ENCODE measurements at regions not wholly inside any gene's neighbourhood (a gene's known extent, or its start where the extent isn't known, plus 50 kb on each side); places are given as distances from the start of the nearest gene placed in this dataset.

- no peak for TF ChIP-seq CTCF (conservative IDR thresholded peaks at IDR 0.05; ENCODE audit: low read depth, low read length)
- H3K4me3 ChIP-seq (ENCODE audit: low read depth, low read length): no peak overlapping the region
- DNase-seq (ENCODE audit: low read depth): no peak
These were observed 204.9 kb downstream of the ASB1 start for GRCh38 chr2:238631491-238632180.

GRCh38 chr2:238632181-238633060 is 205.7 kb downstream of the ASB1 start:
- TF ChIP-seq CTCF (conservative IDR thresholded peaks at IDR 0.05; ENCODE audit: low read depth, low read length): no peak
- no peak overlapping the region for H3K4me3 ChIP-seq (ENCODE audit: low read depth, low read length)
- no peak for DNase-seq (ENCODE audit: low read depth)

- DNase-seq (ENCODE audit: low read depth): no peak
- TF ChIP-seq CTCF (conservative IDR thresholded peaks at IDR 0.05; ENCODE audit: low read depth, low read length): no peak
- H3K4me3 ChIP-seq (ENCODE audit: low read depth, low read length): no peak overlapping the region
These were observed 206.9 kb downstream of the ASB1 start for GRCh38 chr2:238633426-238634328.

DNA sequence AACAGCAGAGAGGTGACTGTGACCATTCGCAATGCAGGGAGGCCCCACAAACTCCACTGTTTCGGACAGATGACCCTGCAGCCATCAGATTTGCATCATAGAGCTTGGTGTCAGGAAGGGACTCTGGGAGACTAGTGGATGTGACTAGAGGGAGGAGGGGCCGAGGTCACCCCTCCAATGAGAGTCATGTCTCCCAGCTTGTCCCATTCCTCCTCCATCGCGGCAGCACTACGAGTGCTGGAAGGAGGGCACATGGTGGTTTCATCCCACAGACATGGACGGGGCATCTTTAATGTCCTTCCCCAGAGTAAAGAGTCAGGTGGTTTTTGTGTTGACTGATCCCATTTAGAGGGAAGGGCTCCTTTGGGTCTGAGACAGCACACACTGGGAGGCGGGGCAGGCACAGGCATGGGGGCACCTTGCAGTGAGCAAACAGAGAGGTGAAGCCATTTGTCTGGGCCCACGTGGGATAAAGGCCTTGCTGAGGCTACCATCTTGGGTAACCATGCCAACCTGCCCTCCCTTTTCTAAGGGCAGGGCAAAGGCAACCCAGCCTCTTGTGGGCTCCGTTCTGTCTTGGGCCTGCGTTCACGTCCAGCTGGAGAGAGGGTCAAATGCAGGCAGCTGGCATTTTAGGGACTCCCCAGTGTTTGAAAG is 208.1 kb downstream of the ASB1 start:
- TF ChIP-seq CTCF (conservative IDR thresholded peaks at IDR 0.05; ENCODE audit: low read depth, low read length): no peak
- H3K4me3 ChIP-seq (ENCODE audit: low read depth, low read length): no peak overlapping the region
- no peak for DNase-seq (ENCODE audit: low read depth)

DNA sequence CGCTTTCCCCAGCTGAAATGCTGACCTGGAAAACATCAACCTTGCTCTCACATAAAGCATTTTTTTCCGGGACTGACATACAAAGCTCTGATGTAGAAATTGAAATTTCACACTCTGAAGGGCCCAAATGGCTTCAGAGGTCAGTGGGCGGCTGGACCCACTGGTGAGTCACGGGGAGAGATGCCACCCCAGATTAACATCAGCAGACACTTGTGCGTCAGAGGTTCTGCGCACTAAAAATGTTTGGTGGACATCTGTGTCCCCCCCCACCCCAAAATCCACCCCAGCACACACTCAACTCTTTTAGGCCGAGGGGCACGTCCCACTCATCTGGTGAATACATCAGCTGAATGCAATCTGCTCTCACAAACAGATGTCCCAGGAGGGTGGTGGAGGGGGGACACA is 208.9 kb downstream of the ASB1 start:
- TF ChIP-seq CTCF (conservative IDR thresholded peaks at IDR 0.05; ENCODE audit: low read depth, low read length): no peak
- DNase-seq (ENCODE audit: low read depth): no peak

DNA sequence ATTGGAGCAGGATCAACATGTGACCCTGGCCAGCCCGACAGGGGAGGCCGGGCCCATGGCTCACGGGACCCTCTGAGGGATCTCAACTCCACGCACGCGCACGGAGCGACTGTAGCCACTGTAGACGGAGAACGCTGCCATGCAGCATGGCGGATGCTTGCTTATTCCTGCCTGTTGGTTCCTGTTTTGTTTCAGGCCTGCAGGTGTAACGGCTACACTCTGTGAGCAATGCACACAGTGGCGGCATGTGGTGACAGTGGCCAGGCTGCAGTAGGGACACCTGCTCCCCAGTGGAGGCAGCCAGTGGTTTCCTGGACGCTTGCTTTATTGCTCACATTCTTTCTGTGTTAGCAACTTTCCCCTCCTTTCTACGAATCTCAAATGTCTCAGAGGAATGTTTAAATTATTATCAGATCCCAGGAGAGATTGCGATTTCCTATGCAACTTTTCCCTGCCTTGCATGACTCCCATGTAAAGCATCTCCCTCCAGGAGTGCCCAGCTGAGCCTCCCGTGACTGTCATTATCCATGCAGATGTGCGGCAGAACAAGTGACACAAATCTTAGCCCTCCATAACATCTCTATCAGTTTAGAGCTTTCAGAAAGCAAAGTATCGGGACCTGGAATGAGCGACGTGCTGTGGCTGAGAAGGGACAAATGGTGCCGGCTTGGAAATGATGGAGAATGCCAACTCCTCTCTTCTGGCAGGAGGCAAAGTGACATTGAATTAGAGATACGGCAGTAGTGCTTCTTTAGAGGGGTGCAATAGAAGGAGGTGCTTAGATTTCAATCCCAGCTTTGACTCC is 209.7 kb downstream of the ASB1 start:
- no peak for DNase-seq (ENCODE audit: low read depth)
- TF ChIP-seq CTCF (conservative IDR thresholded peaks at IDR 0.05; ENCODE audit: low read depth, low read length): no peak

More for the DNA sequence above, 208.9 kb downstream of the ASB1 start:
- H3K4me3 ChIP-seq (ENCODE audit: low read depth, low read length): no peak overlapping the region

More for the DNA sequence above, 209.7 kb downstream of the ASB1 start:
- no peak overlapping the region for H3K4me3 ChIP-seq (ENCODE audit: low read depth, low read length)
